HepG2 (cell line): ENCODE measurements at regions not wholly inside any gene's neighbourhood (a gene's known extent, or its start where the extent isn't known, plus 50 kb on each side); places are given as distances from the start of the nearest gene placed in this dataset.

Source experiments
- ATAC-seq: fragments of 200-7000 bp; cut with Tn5 transposase; 3 replicates; pipeline ENCODE4 v1.9.1; 2020; ENCODE audit warnings: mild to moderate bottlenecking, moderate library complexity
- BruUV-seq: library from RNA; stranded (reverse); fragments of 400-500 nt; replicated peaks from 2 replicates; lab custom pipeline; 2021; lab: Mats Ljungman, UMichigan
- CTCF ChIA-PET: fragments of 300-600 bp; formaldehyde crosslinking; extraction: SDS; loops from one replicate; lab custom pipeline; 2021; ENCODE audit warnings: low total read pairs, inconsistent platforms, low intra/inter-chr PET ratio; lab: Yijun Ruan, JAX
- POLR2A ChIA-PET: fragments of 350-600 bp; sonication (Branson Sonifier 250); formaldehyde crosslinking; loops from one replicate; lab custom pipeline; 2020; ENCODE audit warnings: antibody characterized with exemption, inconsistent platforms; lab: Yijun Ruan, JAX
- DNase-seq: peaks from one replicate; pipeline ENCODE4 v3.0.0-alpha.2; 2015; ENCODE audit warnings: low spot score
- FAIRE-seq: peaks from 3 replicates; lab custom pipeline; 2011; peaks lifted over from hg19 to GRCh38; lab: Jason Lieb, UNC
- H2AFZ ChIP-seq: one replicate; pipeline ENCODE4 v1.6.1; 2011; ENCODE audit warnings: low read length, inconsistent platforms
- H3K27ac ChIP-seq: fragments of 300-600 bp; 3 replicates; pipeline ENCODE4 v1.8.0; 2011; ENCODE audit warnings: mixed run types, mild to moderate bottlenecking, mixed read lengths, low read length, inconsistent platforms; ENCODE audit not compliant: insufficient read depth; ENCODE audit errors: extremely low read length
- H3K27me3 ChIP-seq, 2 experiments: fragments of 200-600 bp in 1 of 2; 2 replicates in 1 of 2; 3 replicates in 1 of 2; pipeline versions ENCODE4 v1.6.0 to v1.8.0; 2011; ENCODE audit warnings: low read length in 2 of 2, mild to moderate bottlenecking in 2 of 2, moderate library complexity in 2 of 2, inconsistent platforms in 1 of 2; ENCODE audit not compliant: insufficient read depth in 2 of 2, control insufficient read depth in 1 of 2
- H3K36me3 ChIP-seq, 2 experiments: fragments of 200-600 bp in 1 of 2; replicated peaks in 1 of 2; 2 replicates in 1 of 2; 3 replicates in 1 of 2; pipeline versions ENCODE4 v1.5.1 to v1.8.0; 2011; ENCODE audit warnings: low read length in 2 of 2, inconsistent platforms in 1 of 2; ENCODE audit not compliant: insufficient read depth in 2 of 2, control insufficient read depth in 1 of 2
- H3K4me1 ChIP-seq: 2 replicates; pipeline ENCODE4 v1.5.1; 2012; ENCODE audit warnings: low read length, inconsistent platforms; ENCODE audit not compliant: insufficient read depth
- H3K4me2 ChIP-seq: 2 replicates; pipeline ENCODE4 v1.6.0; 2011; ENCODE audit warnings: low read depth, low read length, inconsistent platforms
- H3K4me3 ChIP-seq, 3 experiments: fragments of 200-600 bp in 1 of 3; sonication (generic), shearing (Covaris generic) in 1 of 3; replicated peaks in 1 of 3; 2 replicates each; pipeline ENCODE4 v1.5.1; 2011 to 2016; ENCODE audit warnings: low read length in 3 of 3, inconsistent platforms in 2 of 3, low read depth in 2 of 3, mild to moderate bottlenecking in 2 of 3, control low read depth in 1 of 3, mixed read lengths in 1 of 3; ENCODE audit not compliant: insufficient read depth in 1 of 3
- H3K79me2 ChIP-seq: one replicate; pipeline ENCODE4 v1.6.1; 2011; ENCODE audit warnings: low read length, inconsistent platforms; ENCODE audit not compliant: insufficient read depth
- H3K9ac ChIP-seq: 2 replicates; pipeline ENCODE4 v1.6.0; 2011; ENCODE audit warnings: mild to moderate bottlenecking, low read depth, low read length, inconsistent platforms; ENCODE audit not compliant: insufficient read depth
- H3K9me3 ChIP-seq: 2 replicates; pipeline ENCODE4 v1.5.1; 2012; ENCODE audit warnings: mild to moderate bottlenecking, low read length
- H4K20me1 ChIP-seq: 2 replicates; pipeline ENCODE4 v1.6.0; 2011; ENCODE audit warnings: inconsistent platforms, mild to moderate bottlenecking, low read length, moderate library complexity; ENCODE audit not compliant: insufficient read depth
- GTF2F1 ChIP-seq: fragments of 150-350 bp; IDR thresholded peaks from 2 replicates; pipeline ENCODE4 v1.6.1; 2014; ENCODE audit warnings: low read length
- RAD21 ChIP-seq: fragments of 450-650 bp; formaldehyde crosslinking; IDR thresholded peaks from 2 replicates; pipeline ENCODE4 v1.5.0; 2020; ENCODE audit warnings: mild to moderate bottlenecking
- SOX5 ChIP-seq: IDR thresholded peaks from 2 replicates; pipeline ENCODE4 v1.6.1; 2016; ENCODE audit warnings: borderline replicate concordance
- SRSF1 ChIP-seq: fragments of 200-400 bp; formaldehyde crosslinking; optimal IDR thresholded peaks from 2 replicates; pipeline ENCODE3; 2017; ENCODE audit warnings: mild to moderate bottlenecking, low read depth, low read length, moderate library complexity
- TBP ChIP-seq: sonication (generic); formaldehyde crosslinking; IDR thresholded peaks from 2 replicates; pipeline ENCODE4 v1.5.0; 2020; ENCODE audit warnings: missing genetic modification reagents
- ZNF589 ChIP-seq: sonication (generic); formaldehyde crosslinking; conservative IDR thresholded peaks from 2 replicates; pipeline ENCODE4 v1.8.0; 2022; ENCODE audit warnings: mild to moderate bottlenecking, moderate library complexity, missing genetic modification reagents
- WGBS: methylation state at CpG from one replicate; pipeline ENCODE4 v1.1.6; 2017; ENCODE audit warnings: low lambda C conversion rate; 5-methylcytosine and 5-hydroxymethylcytosine counted together
- in situ Hi-C: cut with HindIII; loops from 2 replicates; pipeline ENCODE4 v1.10.0; 2017; ENCODE audit warnings: low pct_unique_long_range_greater_than_20kb; ENCODE audit not compliant: extremely low pct_ligation_motif_present
- intact Hi-C: fragments of 100-400 bp; cut with micrococcal nuclease; formaldehyde crosslinking; loops from one replicate; pipeline ENCODE4 v1.10.0; 2022; ENCODE audit not compliant: unreplicated experiment
- TF ChIP-seq, protein P1 (sequence below): sonication (generic); formaldehyde crosslinking; IDR thresholded peaks from 2 replicates; pipeline ENCODE4 v1.8.0; 2022; ENCODE audit warnings: mild to moderate bottlenecking, missing genetic modification reagents; ENCODE audit not compliant: insufficient replicate concordance
- TF ChIP-seq, protein P2 (sequence below): sonication (generic); formaldehyde crosslinking; IDR thresholded peaks from 2 replicates; pipeline ENCODE4 v1.5.0; 2020; ENCODE audit warnings: missing genetic modification reagents

DNA sequence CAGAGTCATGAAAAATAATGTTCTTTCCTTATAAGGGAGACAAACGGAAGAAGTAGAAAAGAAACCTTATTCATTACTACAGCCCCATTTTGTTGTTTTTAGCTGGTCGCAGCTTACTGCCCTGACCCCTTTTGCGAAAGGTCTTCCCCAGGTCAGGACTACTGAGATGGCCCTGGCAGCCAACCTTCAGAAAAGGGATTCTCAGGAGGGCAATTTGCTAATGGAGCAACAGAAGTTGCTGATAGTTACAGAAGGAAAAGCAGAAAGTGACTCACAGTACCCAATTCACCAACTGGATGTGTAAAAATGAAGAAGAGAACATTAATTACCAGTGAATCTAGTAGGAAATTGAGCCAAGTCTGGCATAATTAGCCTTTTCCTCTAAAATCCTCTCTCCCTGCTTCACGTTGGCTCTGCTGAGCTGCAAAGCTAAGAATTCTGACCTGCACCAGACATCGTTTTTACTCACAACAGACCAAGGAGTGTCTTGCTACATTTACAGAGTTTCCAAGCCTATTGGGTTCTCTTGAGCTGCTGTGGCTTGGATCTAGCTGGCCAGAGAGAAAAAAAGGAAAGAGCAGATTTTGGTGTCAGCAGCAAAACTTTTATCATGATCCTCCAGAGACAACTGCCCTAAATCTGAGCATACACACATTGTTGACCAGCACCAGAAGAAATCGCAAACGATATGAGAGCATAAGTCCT is 499.9 kb upstream of the FZD8 start:
- TF ChIP-seq ZNF589 (CRISPR knock-in tag) (no peak), GTF2F1 (no peak), SRSF1 (no peak), SOX5 (CRISPR knock-in tag) (no peak), RAD21 (CRISPR knock-in tag) (no peak), TBP (CRISPR knock-in tag) (no peak)
- TF ChIP-seq, protein P1, sequence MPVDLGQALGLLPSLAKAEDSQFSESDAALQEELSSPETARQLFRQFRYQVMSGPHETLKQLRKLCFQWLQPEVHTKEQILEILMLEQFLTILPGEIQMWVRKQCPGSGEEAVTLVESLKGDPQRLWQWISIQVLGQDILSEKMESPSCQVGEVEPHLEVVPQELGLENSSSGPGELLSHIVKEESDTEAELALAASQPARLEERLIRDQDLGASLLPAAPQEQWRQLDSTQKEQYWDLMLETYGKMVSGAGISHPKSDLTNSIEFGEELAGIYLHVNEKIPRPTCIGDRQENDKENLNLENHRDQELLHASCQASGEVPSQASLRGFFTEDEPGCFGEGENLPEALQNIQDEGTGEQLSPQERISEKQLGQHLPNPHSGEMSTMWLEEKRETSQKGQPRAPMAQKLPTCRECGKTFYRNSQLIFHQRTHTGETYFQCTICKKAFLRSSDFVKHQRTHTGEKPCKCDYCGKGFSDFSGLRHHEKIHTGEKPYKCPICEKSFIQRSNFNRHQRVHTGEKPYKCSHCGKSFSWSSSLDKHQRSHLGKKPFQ: no peak
- TF ChIP-seq, protein P2, sequence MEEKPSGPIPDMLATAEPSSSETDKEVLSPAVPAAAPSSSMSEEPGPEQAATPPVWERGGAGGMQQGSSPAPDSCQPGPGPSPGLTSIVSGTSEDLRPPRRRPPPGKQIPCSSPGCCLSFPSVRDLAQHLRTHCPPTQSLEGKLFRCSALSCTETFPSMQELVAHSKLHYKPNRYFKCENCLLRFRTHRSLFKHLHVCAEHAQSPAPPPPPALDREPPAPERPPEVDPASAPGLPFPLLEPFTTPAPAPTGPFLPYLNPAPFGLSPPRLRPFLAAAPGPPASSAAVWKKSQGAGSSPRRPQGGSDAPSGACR (CRISPR knock-in tag): no peak
- intact Hi-C loops (no loop called here), in situ Hi-C loops (no loop called here)
- no peaks in the 10 kb centered on the region for H3K9me3 ChIP-seq
- no peak for ATAC-seq
- H3K4me1 ChIP-seq: no peaks in the 10 kb centered on the region
- ChIA-PET CTCF (no interaction called here), POLR2A (no interaction called here)
- no peaks in the 10 kb centered on the region; a peak in 1 of 5 replicates for H3K27me3 ChIP-seq
- H3K4me3 ChIP-seq: no peak overlapping the region
- WGBS: 20% methylated on average over 7 of the region's 7 CpGs
- no peak overlapping the region for H3K27ac ChIP-seq
- FAIRE-seq: no peak
- no peak overlapping the region for H2AFZ ChIP-seq
- H3K79me2 ChIP-seq: no peaks in the 10 kb centered on the region
- BruUV-seq: no TSS peak
- DNase-seq: no peak
- H3K4me2 ChIP-seq: no peak overlapping the region
- no peaks in the 10 kb centered on the region for H4K20me1 ChIP-seq
- no peaks in the 10 kb centered on the region for H3K36me3 ChIP-seq
- H3K9ac ChIP-seq: no peak overlapping the region
